HG03103 (cell line): ENCODE measurements at regions not wholly inside any gene's neighbourhood (a gene's known extent, or its start where the extent isn't known, plus 50 kb on each side); places are given as distances from the start of the nearest gene placed in this dataset.

ENCODE experiments used
- ATAC-seq: cut with Tn5 transposase; IDR thresholded peaks from one replicate; pipeline ENCODE4 v1.9.1; 2021; ENCODE audit warnings: low read depth; ENCODE audit not compliant: unreplicated experiment

DNA sequence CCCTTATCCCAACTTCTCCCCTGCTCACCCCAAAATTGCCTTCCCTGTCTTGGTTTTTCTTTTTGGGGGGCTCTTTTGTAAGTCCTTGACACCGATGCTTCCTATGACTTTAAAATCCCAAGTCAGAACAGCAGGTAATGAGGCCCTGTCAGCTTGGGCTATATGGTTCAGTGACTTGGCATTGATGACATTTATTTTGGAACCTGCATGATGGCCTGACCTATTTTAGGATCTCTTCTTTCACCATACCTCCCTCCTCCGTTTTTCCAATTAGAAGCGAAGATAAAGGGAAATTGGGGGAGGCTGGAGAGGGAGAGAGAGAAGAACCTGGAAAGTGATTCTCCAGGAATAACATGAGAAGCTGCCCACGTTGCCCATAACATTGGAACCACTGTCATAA lies 424.9 kb upstream of the AUTS2 start:
- ATAC-seq, result no peak

GRCh38 chr7:69173846-69174245 lies 424.4 kb upstream of the AUTS2 start:
- no peak for ATAC-seq

- no peak for ATAC-seq
Observed at GRCh38 chr7:69176841-69177240, 421.4 kb upstream of the AUTS2 start.

GRCh38 chr7:69177461-69177861 lies 420.8 kb upstream of the AUTS2 start:
- no peak for ATAC-seq

DNA sequence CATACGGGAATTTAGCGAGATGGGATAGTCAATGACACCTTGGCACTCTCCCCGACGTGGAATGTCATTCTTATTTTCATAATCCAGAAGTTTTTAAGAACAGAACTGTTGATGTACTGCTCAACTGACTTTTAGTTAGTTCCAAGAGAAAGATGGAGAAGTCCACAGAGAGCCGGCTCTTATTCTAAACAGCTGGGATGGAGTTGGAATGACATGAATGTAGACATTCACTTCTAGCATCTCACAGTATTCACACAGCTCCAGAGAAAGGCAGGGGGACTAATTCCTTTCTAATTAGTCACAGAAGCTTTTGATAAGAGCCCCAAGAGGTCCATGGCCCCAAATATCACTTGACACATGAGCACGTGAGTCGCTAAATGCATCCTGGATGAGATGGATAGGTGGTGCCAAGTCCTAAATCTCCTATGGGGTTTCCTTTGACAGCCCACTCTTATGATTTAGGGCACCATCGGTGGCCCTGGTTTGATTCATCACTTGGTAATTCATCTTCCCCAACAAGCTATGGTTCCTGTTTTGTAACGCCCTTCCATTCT lies 420.3 kb upstream of the AUTS2 start:
- no peak for ATAC-seq

GRCh38 chr7:69180662-69181061 lies 417.6 kb upstream of the AUTS2 start:
- no peak for ATAC-seq

DNA sequence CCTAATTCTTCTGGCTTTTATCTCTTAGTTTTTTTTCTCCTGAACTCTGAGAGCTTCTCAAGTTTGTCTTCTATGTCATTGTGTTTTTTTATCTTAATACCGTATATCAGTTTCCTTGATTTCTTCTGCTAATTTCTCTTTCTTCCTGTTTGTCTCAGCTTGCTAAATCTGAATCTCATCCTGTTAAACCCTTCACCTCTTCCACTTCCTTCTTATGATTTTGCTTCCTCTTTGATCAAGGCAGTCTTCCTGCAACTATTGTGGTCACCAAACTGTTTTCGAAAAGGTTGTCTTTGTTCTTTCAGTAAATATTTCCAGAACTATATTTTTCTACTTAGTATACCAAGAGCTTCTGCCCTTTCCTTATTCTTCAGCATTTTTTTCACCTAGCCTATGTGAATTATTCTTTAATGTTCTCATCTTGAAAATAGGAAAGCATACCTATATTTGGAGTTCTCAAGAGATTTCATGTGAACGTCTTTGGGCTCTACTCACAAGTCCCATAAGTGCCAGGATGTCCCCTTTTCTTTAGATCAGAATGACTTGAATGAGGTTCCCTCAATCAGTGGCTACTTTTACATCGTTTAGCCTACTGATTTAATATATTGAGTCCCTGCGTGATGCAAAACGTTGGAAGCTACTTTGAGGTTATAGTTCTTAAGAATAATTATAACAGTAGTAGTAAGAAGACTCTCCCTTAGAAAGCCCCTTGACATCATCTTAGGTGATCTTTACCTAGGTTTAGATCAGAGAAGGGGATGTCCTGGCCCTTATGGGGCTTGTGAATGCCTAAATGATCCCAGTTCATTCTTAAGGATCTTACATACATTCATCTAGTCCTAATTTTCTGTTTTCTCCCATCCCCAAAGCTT lies 415.4 kb upstream of the AUTS2 start:
- no peak for ATAC-seq

DNA sequence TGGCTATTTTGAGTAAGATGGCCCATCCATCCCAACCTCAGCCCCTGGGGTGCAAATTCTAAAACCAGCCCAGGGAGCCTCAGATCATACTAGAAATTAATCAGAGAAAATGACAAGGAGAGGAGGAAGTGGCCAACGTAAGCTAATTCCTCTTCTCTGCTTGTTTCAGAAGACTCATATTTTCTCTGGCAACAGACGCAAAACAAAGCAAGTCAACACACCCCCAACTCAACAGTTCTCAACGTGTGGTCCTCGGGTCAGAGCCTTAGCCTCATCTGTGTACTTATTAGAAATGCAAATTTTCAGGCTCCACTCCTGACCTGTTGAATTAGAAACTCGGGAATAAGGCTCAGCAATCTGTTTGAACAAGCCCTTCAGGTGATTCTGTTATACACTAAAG lies 413.9 kb upstream of the AUTS2 start:
- ATAC-seq, result no peak

DNA sequence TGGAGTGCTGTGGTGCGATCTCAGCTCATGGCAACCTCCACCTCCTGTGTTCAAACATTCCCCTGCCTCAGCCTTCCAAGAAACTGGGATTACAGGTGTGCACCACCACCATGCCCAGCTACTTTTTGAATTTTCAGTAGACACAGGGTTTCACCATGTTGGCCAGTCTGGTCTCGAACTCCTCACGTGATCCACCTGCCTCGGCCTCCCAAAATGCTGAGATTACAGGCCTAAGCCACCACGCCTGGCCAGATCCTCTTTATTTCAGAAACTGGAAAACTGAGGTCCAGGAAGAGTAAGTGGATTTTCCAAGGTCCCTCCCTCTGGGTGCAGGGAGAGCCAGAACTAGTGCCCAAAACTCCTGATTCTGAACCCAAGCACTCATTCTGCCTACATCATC lies 413.1 kb upstream of the AUTS2 start:
- ATAC-seq, result no peak

DNA sequence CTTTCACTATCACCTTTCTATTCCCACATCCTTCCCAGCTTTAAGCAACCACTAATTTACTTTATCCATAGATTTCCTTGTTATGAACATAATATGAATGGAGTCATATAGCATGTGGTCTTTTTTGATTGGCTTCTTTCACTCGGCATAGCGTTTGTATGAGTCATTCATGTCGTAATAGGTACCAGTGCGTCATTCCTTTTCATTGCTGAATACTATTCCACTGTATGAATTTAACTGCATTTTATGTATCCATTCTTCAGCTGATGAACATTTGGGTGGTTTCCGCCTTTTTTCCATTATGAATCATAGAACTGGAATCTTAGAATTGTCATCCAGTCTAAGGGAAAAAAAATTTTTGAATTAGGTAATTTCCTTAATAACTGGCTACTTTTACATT lies 411.3 kb upstream of the AUTS2 start:
- no peak for ATAC-seq

DNA sequence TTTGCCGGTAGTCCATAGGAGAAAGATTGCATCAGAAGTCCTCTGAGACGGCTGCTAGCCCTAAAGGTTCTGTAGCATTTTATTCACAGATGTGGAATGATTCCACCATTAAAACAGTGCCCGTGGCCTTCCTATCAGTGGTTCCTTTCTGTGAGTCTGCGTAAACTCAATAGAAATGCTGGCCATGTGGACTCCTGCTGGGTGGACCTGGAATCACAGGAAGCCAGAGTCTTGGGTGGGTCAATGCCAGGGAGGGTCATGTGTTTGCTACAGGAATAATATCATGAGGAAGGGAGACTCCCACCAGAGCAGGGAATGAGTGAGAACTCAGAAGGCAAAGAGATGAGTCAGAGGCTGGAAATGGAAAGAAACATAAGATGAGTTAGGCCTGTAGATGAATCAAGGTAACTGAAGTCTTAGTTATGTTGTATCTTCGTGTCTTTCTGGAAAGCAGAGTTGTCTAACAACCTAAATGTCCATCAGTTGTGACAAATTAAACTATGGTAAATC lies 410.4 kb upstream of the AUTS2 start:
- no peak for ATAC-seq

- ATAC-seq, result no peak
Observed at GRCh38 chr7:69189406-69189805, 408.9 kb upstream of the AUTS2 start.

GRCh38 chr7:69190025-69190424 lies 408.2 kb upstream of the AUTS2 start:
- no peak for ATAC-seq

DNA sequence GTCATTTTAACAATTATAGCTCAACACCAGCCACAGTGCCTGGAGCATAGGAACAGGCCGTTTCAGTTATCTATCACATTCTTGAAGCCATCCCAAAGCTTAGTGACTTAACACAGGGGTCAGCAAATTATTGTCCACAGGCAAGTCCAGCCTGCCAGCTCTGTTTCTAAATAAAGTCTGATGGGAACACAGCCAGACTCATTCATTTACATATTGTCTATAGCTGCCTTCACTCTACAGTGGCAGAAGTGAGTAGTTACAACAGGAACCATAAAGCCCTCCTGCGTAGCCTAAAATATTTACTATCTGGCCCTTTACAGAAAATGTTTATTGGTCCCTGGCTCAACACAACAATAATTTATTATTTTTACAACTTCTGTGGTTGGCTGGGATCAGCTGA lies 407.5 kb upstream of the AUTS2 start:
- no peak for ATAC-seq

DNA sequence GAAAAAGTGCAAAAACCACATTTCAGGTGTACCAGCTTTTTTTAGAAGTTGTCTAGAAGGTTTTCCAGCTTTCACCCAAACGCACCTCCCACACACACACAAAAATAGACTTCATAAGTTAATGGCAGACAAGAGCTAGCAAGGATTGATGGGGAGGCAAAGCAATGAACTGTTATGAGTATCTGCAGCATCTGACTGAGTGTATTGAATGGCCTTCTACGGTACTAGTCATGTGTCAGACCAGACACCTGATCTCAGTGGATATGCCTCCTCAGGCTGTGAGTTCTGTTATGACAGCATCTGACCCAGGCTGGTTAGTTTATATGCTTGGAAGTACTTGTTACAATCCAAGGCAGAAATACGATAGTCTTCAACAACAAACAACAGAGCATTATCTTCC lies 406.1 kb upstream of the AUTS2 start:
- ATAC-seq, result no peak

GRCh38 chr7:69193061-69193460 lies 405.2 kb upstream of the AUTS2 start:
- no peak for ATAC-seq

GRCh38 chr7:69196593-69196992 lies 401.7 kb upstream of the AUTS2 start:
- no peak for ATAC-seq

- no peak for ATAC-seq
Observed at GRCh38 chr7:69198250-69198649, 400.0 kb upstream of the AUTS2 start.

DNA sequence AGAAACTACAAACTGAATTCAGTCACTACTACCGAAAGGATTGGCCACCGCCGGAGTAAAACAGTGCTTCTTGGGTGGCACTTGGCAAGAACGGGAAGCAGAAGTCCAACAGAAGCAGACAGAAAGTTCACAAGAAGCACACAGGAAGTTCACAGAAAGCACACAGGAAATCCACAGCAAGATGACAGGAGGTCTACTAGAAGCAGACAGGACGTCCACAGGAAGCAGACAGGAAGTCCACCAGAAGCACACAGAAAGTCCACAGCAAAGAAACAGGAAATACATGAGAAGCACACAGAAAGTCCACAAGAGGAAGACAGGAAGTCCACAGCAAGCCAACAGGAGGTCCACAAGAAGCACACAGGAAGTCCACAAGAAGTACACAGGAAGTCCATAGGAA lies 399.2 kb upstream of the AUTS2 start:
- ATAC-seq, result no peak

GRCh38 chr7:69199661-69200060 lies 398.6 kb upstream of the AUTS2 start:
- ATAC-seq, result no peak

GRCh38 chr7:69203871-69204270 lies 394.4 kb upstream of the AUTS2 start:
- no peak for ATAC-seq

GRCh38 chr7:69204943-69205342 lies 393.3 kb upstream of the AUTS2 start:
- ATAC-seq, result no peak
